CD4-positive, alpha-beta memory T cell (primary cell): ENCODE measurements at regions not wholly inside any gene's neighbourhood (a gene's known extent, or its start where the extent isn't known, plus 50 kb on each side); places are given as distances from the start of the nearest gene placed in this dataset.
"Not testable (repeated sequence)": the region's sequence is repeated elsewhere in the genome, so short reads cannot be mapped to it uniquely, and the experiment has no call there.

Experiments
- CTCF ChIA-PET: fragments of 350-600 bp; sonication (Branson Sonifier 250); formaldehyde crosslinking; loops from one replicate; lab custom pipeline; 2021; ENCODE audit warnings: inconsistent platforms; ENCODE audit not compliant: partially characterized antibody; lab: Charles Lee
- POLR2A ChIA-PET: fragments of 350-600 bp; sonication (Branson Sonifier 250); formaldehyde crosslinking; loops from one replicate; lab custom pipeline; 2021; ENCODE audit not compliant: partially characterized antibody; lab: Charles Lee
- DNase-seq, 5 donors: peaks; one replicate each; pipeline versions ENCODE4 v3.0.0 to v3.0.0-alpha.2; 2020 to 2022; ENCODE audit warnings: mixed read lengths in 1 of 5
- H3K27ac ChIP-seq: one replicate; pipeline ENCODE4 v1.7.0; 2013; ENCODE audit warnings: low read depth, low read length
- H3K27me3 ChIP-seq: 2 replicates; pipeline ENCODE4 v1.7.0; 2013; ENCODE audit warnings: mild to moderate bottlenecking, low read length, moderate library complexity; ENCODE audit not compliant: insufficient read depth
- H3K36me3 ChIP-seq: 2 replicates; pipeline ENCODE4 v1.7.0; 2013; ENCODE audit warnings: mild to moderate bottlenecking, low read length, moderate library complexity; ENCODE audit not compliant: insufficient read depth
- H3K4me1 ChIP-seq: 2 replicates; pipeline ENCODE4 v1.7.0; 2013; ENCODE audit warnings: mild to moderate bottlenecking, low read length, moderate library complexity; ENCODE audit not compliant: insufficient read depth
- H3K4me3 ChIP-seq, 2 donors: one replicate each; pipeline ENCODE4 v1.7.0; 2013; ENCODE audit warnings: low read length in 2 of 2, mild to moderate bottlenecking in 1 of 2
- H3K9me3 ChIP-seq, 2 donors: one replicate each; pipeline ENCODE4 v1.7.0; 2013; ENCODE audit warnings: low read length in 2 of 2, control low read depth in 1 of 2; ENCODE audit not compliant: control insufficient read depth in 1 of 2
- H3K27ac Mint-ChIP-seq, 7 donors: one replicate each; pipeline ENCODE4 v1.8.0; 2020 to 2021; ENCODE audit warnings: mixed read lengths in 7 of 7, mild to moderate bottlenecking in 6 of 7, inconsistent platforms in 3 of 7, moderate library complexity in 3 of 7
- H3K27me3 Mint-ChIP-seq, 2 donors: one replicate each; pipeline ENCODE4 v1.8.0; 2020 to 2021; ENCODE audit warnings: mixed read lengths in 2 of 2
- H3K36me3 Mint-ChIP-seq, 2 donors: one replicate each; pipeline ENCODE4 v1.8.0; 2020 to 2021; ENCODE audit warnings: mixed read lengths in 2 of 2, inconsistent platforms in 1 of 2, mild to moderate bottlenecking in 1 of 2
- H3K4me1 Mint-ChIP-seq, 4 donors: one replicate each; pipeline ENCODE4 v1.8.0; 2020 to 2021; ENCODE audit warnings: mixed read lengths in 4 of 4, mild to moderate bottlenecking in 1 of 4
- H3K4me3 Mint-ChIP-seq, 8 donors: one replicate each; pipeline ENCODE4 v1.8.0; 2020 to 2021; ENCODE audit warnings: mixed read lengths in 8 of 8, mild to moderate bottlenecking in 7 of 8, moderate library complexity in 6 of 8, inconsistent platforms in 3 of 8
- H3K9me3 Mint-ChIP-seq, 8 donors: one replicate each; pipeline ENCODE4 v1.8.0; 2020 to 2021; ENCODE audit warnings: mixed read lengths in 8 of 8, mild to moderate bottlenecking in 5 of 8, inconsistent platforms in 3 of 8, moderate library complexity in 1 of 8
- intact Hi-C: fragments of 100-400 bp; cut with micrococcal nuclease; formaldehyde crosslinking; loops from one replicate; pipeline ENCODE4 v1.15.1; 2023

GRCh38 chr7:9719721-9720120, 1254.0 kb upstream of the PHF14 start:
- no peak for DNase-seq
- H3K27me3 ChIP-seq: no peaks in the 10 kb centered on the region
- ChIA-PET POLR2A (no interaction called here), CTCF (no interaction called here)
- intact Hi-C loops: no loop called here
- H3K36me3 ChIP-seq: no peaks in the 10 kb centered on the region
- Mint-ChIP-seq H3K27me3 (no peaks in the 10 kb centered on the region), H3K4me3 (no peak overlapping the region), H3K9me3 (peaks cover 0 to 13% (median 4%) of the 10 kb centered on the region in 8 donors), H3K27ac (no peak overlapping the region), H3K4me1 (no peaks in the 10 kb centered on the region), H3K36me3 (no peaks in the 10 kb centered on the region)
- H3K4me1 ChIP-seq: no peaks in the 10 kb centered on the region
- no peaks in the 10 kb centered on the region for H3K9me3 ChIP-seq
- no peak overlapping the region for H3K27ac ChIP-seq
- no peak overlapping the region for H3K4me3 ChIP-seq

GRCh38 chr7:9725940-9726663, 1247.6 kb upstream of the PHF14 start:
- CTCF ChIA-PET, H3K4me1 Mint-ChIP-seq, H3K27ac Mint-ChIP-seq, H3K27ac ChIP-seq, H3K36me3 Mint-ChIP-seq, H3K4me1 ChIP-seq, H3K4me3 Mint-ChIP-seq, H3K9me3 ChIP-seq, intact Hi-C loops, POLR2A ChIA-PET, H3K27me3 Mint-ChIP-seq, H3K4me3 ChIP-seq, H3K27me3 ChIP-seq, DNase-seq, H3K36me3 ChIP-seq: not testable (repeated sequence)
- H3K9me3 Mint-ChIP-seq: peaks cover 0 to 10% (median 7%) of the 10 kb centered on the region in 8 donors

DNA sequence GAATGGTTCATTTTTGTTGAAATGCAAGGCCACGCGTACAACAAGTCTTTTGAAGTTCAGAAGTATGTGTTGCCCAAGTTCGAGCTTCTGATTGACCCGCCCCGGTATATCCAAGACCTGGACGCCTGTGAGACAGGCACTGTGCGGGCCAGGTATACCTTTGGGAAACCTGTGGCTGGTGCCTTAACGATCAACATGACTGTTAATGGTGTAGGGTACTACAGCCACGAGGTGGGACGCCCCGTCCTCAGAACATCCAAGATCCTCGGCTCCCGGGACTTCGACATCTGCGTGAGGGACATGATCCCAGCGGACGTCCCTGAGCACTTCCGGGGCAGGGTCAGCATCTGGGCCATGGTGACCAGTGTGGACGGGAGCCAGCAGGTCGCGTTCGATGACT, 1246.9 kb upstream of the PHF14 start:
- H3K4me1 ChIP-seq, H3K4me3 ChIP-seq, H3K27me3 Mint-ChIP-seq, H3K4me1 Mint-ChIP-seq, H3K36me3 Mint-ChIP-seq, DNase-seq, H3K27ac Mint-ChIP-seq, POLR2A ChIA-PET, H3K9me3 ChIP-seq, H3K27me3 ChIP-seq, H3K27ac ChIP-seq, intact Hi-C loops, H3K4me3 Mint-ChIP-seq, H3K36me3 ChIP-seq, CTCF ChIA-PET: not testable (repeated sequence)
- H3K9me3 Mint-ChIP-seq: peaks cover 0 to 10% (median 5%) of the 10 kb centered on the region in 8 donors

DNA sequence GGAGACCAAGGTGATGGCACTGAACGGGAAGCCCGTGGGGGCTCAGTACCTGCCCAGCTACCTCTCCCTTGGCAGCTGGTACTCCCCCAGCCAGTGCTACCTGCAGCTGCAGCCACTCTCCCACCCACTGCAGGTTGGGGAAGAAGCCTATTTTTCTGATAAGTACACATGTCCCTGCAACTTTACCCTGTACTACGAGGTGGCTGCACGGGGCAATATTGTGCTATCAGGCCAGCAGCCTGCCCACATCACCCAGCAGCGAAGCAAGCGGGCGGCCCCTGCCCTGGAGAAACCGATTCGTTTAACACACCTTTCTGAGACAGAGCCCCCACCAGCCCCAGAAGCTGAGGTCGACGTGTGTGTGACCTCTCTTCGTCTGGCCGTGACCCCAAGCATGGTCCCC, 1246.2 kb upstream of the PHF14 start:
- H3K9me3 ChIP-seq, H3K27ac Mint-ChIP-seq, CTCF ChIA-PET, H3K27ac ChIP-seq, intact Hi-C loops, H3K4me3 Mint-ChIP-seq, H3K4me1 Mint-ChIP-seq, H3K27me3 ChIP-seq, H3K4me1 ChIP-seq, H3K4me3 ChIP-seq, DNase-seq, POLR2A ChIA-PET, H3K27me3 Mint-ChIP-seq, H3K36me3 ChIP-seq, H3K36me3 Mint-ChIP-seq: not testable (repeated sequence)
- H3K9me3 Mint-ChIP-seq: peaks cover 0 to 10% (median 5%) of the 10 kb centered on the region in 8 donors

DNA sequence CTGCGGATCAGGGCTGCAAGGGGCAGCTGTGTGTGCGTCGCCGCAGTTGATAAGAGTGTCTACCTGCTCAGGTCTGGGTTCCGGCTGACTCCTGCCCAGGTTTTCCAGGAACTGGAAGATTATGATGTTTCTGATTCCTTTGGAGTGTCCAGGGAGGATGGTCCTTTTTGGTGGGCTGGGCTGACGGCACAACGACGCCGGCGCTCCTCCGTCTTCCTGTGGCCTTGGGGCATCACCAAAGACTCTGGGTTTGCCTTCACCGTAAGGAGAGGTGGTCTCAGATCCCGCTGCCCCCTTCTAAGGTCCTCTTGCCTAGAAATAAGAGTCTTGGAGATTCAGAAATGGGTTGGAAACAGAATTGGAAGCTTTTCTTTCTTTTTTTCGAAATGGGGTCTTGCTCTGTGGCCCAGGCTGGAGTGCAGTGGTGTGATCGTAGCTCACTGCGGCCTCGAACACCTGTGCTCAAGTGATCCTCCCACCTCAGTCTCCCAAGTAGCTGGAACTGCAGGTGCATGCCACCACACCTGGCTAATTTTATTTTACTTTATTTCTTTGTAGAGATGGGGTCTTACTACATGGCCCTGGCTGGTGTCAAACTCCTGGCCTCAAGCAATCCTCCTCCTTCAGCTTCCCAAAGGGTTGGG, 1245.5 kb upstream of the PHF14 start:
- CTCF ChIA-PET, H3K4me1 ChIP-seq, H3K27ac ChIP-seq, POLR2A ChIA-PET, DNase-seq, H3K4me3 ChIP-seq, intact Hi-C loops, H3K9me3 ChIP-seq, H3K4me1 Mint-ChIP-seq, H3K27me3 ChIP-seq, H3K36me3 Mint-ChIP-seq, H3K36me3 ChIP-seq, H3K27me3 Mint-ChIP-seq, H3K4me3 Mint-ChIP-seq, H3K27ac Mint-ChIP-seq: not testable (repeated sequence)
- H3K9me3 Mint-ChIP-seq: peaks cover 0 to 11% (median 5%) of the 10 kb centered on the region in 8 donors

GRCh38 chr7:9752033-9752432, 1221.6 kb upstream of the PHF14 start:
- no peak overlapping the region for H3K27ac Mint-ChIP-seq
- ChIA-PET POLR2A (no interaction called here), CTCF (no interaction called here)
- no peaks in the 10 kb centered on the region for H3K27me3 ChIP-seq
- no peak for DNase-seq
- H3K36me3 ChIP-seq: no peaks in the 10 kb centered on the region
- H3K4me1 Mint-ChIP-seq: no peaks in the 10 kb centered on the region
- no peaks in the 10 kb centered on the region for H3K36me3 Mint-ChIP-seq
- no peak overlapping the region for H3K4me3 Mint-ChIP-seq
- no peak overlapping the region for H3K4me3 ChIP-seq
- H3K9me3 ChIP-seq: no peaks in the 10 kb centered on the region
- H3K4me1 ChIP-seq: no peaks in the 10 kb centered on the region
- H3K27ac ChIP-seq: no peak overlapping the region
- peaks cover 0 to 27% (median 7%) of the 10 kb centered on the region in 8 donors for H3K9me3 Mint-ChIP-seq
- no peaks in the 10 kb centered on the region for H3K27me3 Mint-ChIP-seq
- intact Hi-C loops: no loop called here

- Mint-ChIP-seq H3K4me3 (no peak overlapping the region), H3K27me3 (no peaks in the 10 kb centered on the region)
- CTCF ChIA-PET: no interaction called here
These were observed 1212.4 kb upstream of the PHF14 start for GRCh38 chr7:9761224-9761623.

More at GRCh38 chr7:9761224-9761623, 1212.4 kb upstream of the PHF14 start:
- H3K4me3 ChIP-seq: no peak overlapping the region
- no peaks in the 10 kb centered on the region for H3K27me3 ChIP-seq
- POLR2A ChIA-PET: no interaction called here
- Mint-ChIP-seq H3K4me1 (no peaks in the 10 kb centered on the region), H3K27ac (no peak overlapping the region), H3K9me3 (peaks cover 0 to 6% (median 0%) of the 10 kb centered on the region in 8 donors), H3K36me3 (no peaks in the 10 kb centered on the region)
- no peaks in the 10 kb centered on the region for H3K4me1 ChIP-seq
- H3K36me3 ChIP-seq: no peaks in the 10 kb centered on the region
- DNase-seq: no peak
- no peak overlapping the region for H3K27ac ChIP-seq
- intact Hi-C loops: no loop called here
- no peaks in the 10 kb centered on the region for H3K9me3 ChIP-seq
